ENCODE measurements at regions not wholly inside any gene's neighbourhood (a gene's known extent, or its start where the extent isn't known, plus 50 kb on each side); places are given as distances from the start of the nearest gene placed in this dataset.

DNA sequence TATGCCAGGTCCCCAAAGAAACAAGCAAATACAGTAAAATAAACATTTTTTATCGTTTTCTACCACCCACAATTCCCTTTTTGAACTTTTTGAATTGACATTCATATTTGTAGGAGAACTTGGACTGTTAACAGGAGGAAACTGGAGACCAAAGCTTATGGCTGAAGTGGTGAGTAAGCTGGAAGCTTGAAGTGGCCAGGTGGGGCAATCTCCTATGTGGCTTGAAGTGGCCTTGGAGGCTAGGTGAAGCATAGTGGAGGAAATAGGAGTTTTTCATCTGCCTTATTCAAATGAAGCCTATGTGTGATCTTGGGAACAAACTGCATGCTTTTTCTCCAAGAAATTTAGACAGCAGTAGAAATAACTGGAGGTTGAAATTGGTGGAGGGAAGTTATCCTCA lies 962.9 kb upstream of the FANCL start:
- Histone ChIP-seq H3K27ac (no peak overlapping the region), H3K4me1 (no peaks in the 10 kb centered on the region), H3K4me3 (no peak overlapping the region), H3K9me3 (peaks cover 0 to 5% (median 0%) of the 10 kb centered on the region in 3 donors), H3K36me3 (replicated peaks in 1 of 2; ENCODE audit: insufficient read depth in 1 of 2, low read depth in 2 of 2) (no peaks in the 10 kb centered on the region), H3K27me3 (no peaks in the 10 kb centered on the region)
- intact Hi-C loops (cut with DNase I): no loop called here
- 53% methylated on average over 1 of the region's 1 CpG for WGBS, 2 donors
- no peak for ATAC-seq
- no peak for DNase-seq
- no peak for TF ChIP-seq POLR2A (IDR thresholded peaks at IDR 0.05)
- TF ChIP-seq, protein P1, sequence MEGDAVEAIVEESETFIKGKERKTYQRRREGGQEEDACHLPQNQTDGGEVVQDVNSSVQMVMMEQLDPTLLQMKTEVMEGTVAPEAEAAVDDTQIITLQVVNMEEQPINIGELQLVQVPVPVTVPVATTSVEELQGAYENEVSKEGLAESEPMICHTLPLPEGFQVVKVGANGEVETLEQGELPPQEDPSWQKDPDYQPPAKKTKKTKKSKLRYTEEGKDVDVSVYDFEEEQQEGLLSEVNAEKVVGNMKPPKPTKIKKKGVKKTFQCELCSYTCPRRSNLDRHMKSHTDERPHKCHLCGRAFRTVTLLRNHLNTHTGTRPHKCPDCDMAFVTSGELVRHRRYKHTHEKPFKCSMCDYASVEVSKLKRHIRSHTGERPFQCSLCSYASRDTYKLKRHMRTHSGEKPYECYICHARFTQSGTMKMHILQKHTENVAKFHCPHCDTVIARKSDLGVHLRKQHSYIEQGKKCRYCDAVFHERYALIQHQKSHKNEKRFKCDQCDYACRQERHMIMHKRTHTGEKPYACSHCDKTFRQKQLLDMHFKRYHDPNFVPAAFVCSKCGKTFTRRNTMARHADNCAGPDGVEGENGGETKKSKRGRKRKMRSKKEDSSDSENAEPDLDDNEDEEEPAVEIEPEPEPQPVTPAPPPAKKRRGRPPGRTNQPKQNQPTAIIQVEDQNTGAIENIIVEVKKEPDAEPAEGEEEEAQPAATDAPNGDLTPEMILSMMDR (IDR thresholded peaks at IDR 0.05): no peak

- Histone ChIP-seq H3K27me3 (no peaks in the 10 kb centered on the region), H3K4me3 (no peak overlapping the region), H3K9me3 (peaks cover 0 to 5% (median 0%) of the 10 kb centered on the region in 3 donors), H3K36me3 (replicated peaks in 1 of 2; ENCODE audit: insufficient read depth in 1 of 2, low read depth in 2 of 2) (no peaks in the 10 kb centered on the region), H3K4me1 (no peaks in the 10 kb centered on the region), H3K27ac (no peak overlapping the region)
- WGBS, 2 donors: 68% methylated on average over 1 of the region's 1 CpG
- intact Hi-C loops (cut with DNase I): no loop called here
- TF ChIP-seq POLR2A (IDR thresholded peaks at IDR 0.05): no peak
- TF ChIP-seq, protein P1 (IDR thresholded peaks at IDR 0.05): no peak
- DNase-seq (no peak), ATAC-seq (no peak)
Measured at GRCh38 chr2:59196491-59196890, 955.4 kb upstream of the FANCL start.

GRCh38 chr2:59195851-59196250 lies 954.7 kb upstream of the FANCL start:
- TF ChIP-seq, protein P1 (IDR thresholded peaks at IDR 0.05): no peak
- TF ChIP-seq POLR2A (IDR thresholded peaks at IDR 0.05): no peak
- Histone ChIP-seq H3K36me3 (replicated peaks in 1 of 2; ENCODE audit: insufficient read depth in 1 of 2, low read depth in 2 of 2) (no peaks in the 10 kb centered on the region), H3K9me3 (peaks cover 0 to 5% (median 0%) of the 10 kb centered on the region in 3 donors), H3K27ac (no peak overlapping the region), H3K4me3 (no peak overlapping the region), H3K27me3 (no peaks in the 10 kb centered on the region), H3K4me1 (no peaks in the 10 kb centered on the region)
- intact Hi-C loops (cut with DNase I): no loop called here
- no peak for DNase-seq
- ATAC-seq: no peak
- WGBS, 2 donors: 68 to 71% methylated on average over 4 of the region's 4 CpGs

- intact Hi-C loops (cut with DNase I): no loop called here
- no peak overlapping the region for H3K27ac ChIP-seq
- WGBS, 2 donors: 84 to 87% methylated on average over 4 of the region's 4 CpGs
- H3K27me3 ChIP-seq: no peaks in the 10 kb centered on the region
- H3K4me3 ChIP-seq: no peak overlapping the region
- H3K9me3 ChIP-seq: no peaks in the 10 kb centered on the region
- no peak for DNase-seq
- ATAC-seq: no peak
- no peaks in the 10 kb centered on the region for H3K4me1 ChIP-seq
- TF ChIP-seq, protein P1 (IDR thresholded peaks at IDR 0.05): no peak
- no peak for TF ChIP-seq POLR2A (IDR thresholded peaks at IDR 0.05)
- no peaks in the 10 kb centered on the region for H3K36me3 ChIP-seq (replicated peaks in 1 of 2; ENCODE audit: insufficient read depth in 1 of 2, low read depth in 2 of 2)
Measured at GRCh38 chr2:59191781-59192180, 950.7 kb upstream of the FANCL start.

DNA sequence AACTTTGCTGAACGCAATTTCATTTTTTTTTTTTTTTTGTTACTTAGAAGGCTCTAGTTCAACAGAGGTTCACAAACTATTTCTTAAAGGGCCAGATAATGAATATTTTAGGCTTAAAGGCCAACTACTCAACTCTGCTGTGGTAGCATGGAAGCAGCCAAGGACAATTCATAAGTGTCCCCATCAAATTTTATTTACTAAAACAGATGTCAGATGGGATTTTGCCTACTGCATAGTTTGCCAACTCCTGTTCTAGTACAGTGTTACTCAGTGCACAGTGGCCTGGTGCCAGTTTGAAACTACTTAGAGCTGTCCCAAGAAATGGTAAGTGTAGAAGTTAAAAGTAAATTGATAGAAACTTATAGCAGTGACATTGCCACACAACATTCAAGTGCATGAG lies 949.4 kb upstream of the FANCL start:
- TF ChIP-seq, protein P1 (IDR thresholded peaks at IDR 0.05): no peak
- no peak for TF ChIP-seq POLR2A (IDR thresholded peaks at IDR 0.05)
- 60 to 64% methylated on average over 1 of the region's 1 CpG for WGBS, 2 donors

More for the DNA sequence above, 949.4 kb upstream of the FANCL start:
- DNase-seq (no peak), ATAC-seq (no peak)
- H3K27ac ChIP-seq: no peak overlapping the region
- H3K36me3 ChIP-seq (replicated peaks in 1 of 2; ENCODE audit: insufficient read depth in 1 of 2, low read depth in 2 of 2): no peaks in the 10 kb centered on the region
- intact Hi-C loops (cut with DNase I): no loop called here
- H3K4me1 ChIP-seq: no peaks in the 10 kb centered on the region
- H3K4me3 ChIP-seq: no peak overlapping the region
- H3K9me3 ChIP-seq: no peaks in the 10 kb centered on the region
- H3K27me3 ChIP-seq: no peaks in the 10 kb centered on the region
